ENCODE measurements at regions not wholly inside any gene's neighbourhood (a gene's known extent, or its start where the extent isn't known, plus 50 kb on each side); places are given as distances from the start of the nearest gene placed in this dataset.

GRCh38 chr1:118322331-118322730, 137.3 kb upstream of the SPAG17 start:
- H3K36me3 ChIP-seq (ENCODE audit: insufficient read depth, low read length) = no peaks in the 10 kb centered on the region
- H4K20me1 ChIP-seq (ENCODE audit: insufficient read depth, low read length) = no peaks in the 10 kb centered on the region
- no peak overlapping the region for H3K4me2 ChIP-seq (ENCODE audit: low read length)
- no peak overlapping the region for H3K27ac ChIP-seq (ENCODE audit: low read depth, low read length, poor library complexity, severe bottlenecking)
- no peak overlapping the region for H2AFZ ChIP-seq (ENCODE audit: low read length)
- no peak overlapping the region for H3K4me3 ChIP-seq (ENCODE audit: low read depth, low read length, poor library complexity, severe bottlenecking)
- POLR2A ChIA-PET = no interaction called here
- H3K9me3 ChIP-seq (ENCODE audit: low read length) = no peaks in the 10 kb centered on the region
- H3K79me2 ChIP-seq (ENCODE audit: insufficient read depth, low read depth, low read length) = no peaks in the 10 kb centered on the region
- TF ChIP-seq EZH2phosphoT487 (IDR thresholded peaks at IDR 0.05; ENCODE audit: borderline replicate concordance, low read depth, low read length) = no peak
- no peak for TF ChIP-seq CTCF (conservative IDR thresholded peaks at IDR 0.05; ENCODE audit: low read length)
- no TSS peak for BruUV-seq (replicated peaks)
- H3K9me2 ChIP-seq (ENCODE audit: insufficient read depth, low read length) = no peaks in the 10 kb centered on the region
- intact Hi-C loops (cut with micrococcal nuclease; ENCODE audit: unreplicated experiment) = no loop called here
- DNase-seq (ENCODE audit: low spot score) = no peak
- H3K4me1 ChIP-seq (ENCODE audit: insufficient read depth, low read length, poor library complexity, severe bottlenecking) = no peaks in the 10 kb centered on the region
- CTCF ChIA-PET (ENCODE audit: unreplicated experiment) = no interaction called here

DNA sequence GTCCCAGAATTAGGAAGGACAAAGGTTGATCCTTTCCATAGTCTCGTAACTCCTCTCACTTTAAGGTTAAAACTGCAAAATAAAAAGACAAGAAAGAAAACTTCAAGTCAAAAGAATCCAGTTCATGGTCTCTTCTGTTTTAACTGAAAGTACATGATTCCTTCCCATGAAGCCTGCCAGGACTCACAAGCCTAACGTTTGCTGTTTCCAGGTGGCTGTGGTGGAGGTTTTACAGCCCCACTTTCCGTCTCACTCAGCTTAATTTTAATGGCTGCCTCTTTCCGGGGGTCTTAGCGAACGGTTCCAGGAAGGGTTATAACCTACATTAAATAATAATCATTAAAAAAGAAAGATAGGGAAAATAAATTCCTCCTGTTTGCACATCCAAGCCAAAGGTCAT, 136.8 kb upstream of the SPAG17 start:
- no peak for DNase-seq (ENCODE audit: low spot score)
- ChIA-PET POLR2A (no interaction called here), CTCF (ENCODE audit: unreplicated experiment) (no interaction called here)
- Histone ChIP-seq H2AFZ (ENCODE audit: low read length) (no peak overlapping the region), H3K36me3 (ENCODE audit: insufficient read depth, low read length) (no peaks in the 10 kb centered on the region), H4K20me1 (ENCODE audit: insufficient read depth, low read length) (no peaks in the 10 kb centered on the region), H3K27ac (ENCODE audit: low read depth, low read length, poor library complexity, severe bottlenecking) (no peak overlapping the region), H3K9me3 (ENCODE audit: low read length) (no peaks in the 10 kb centered on the region), H3K4me3 (ENCODE audit: low read depth, low read length, poor library complexity, severe bottlenecking) (no peak overlapping the region), H3K9me2 (ENCODE audit: insufficient read depth, low read length) (no peaks in the 10 kb centered on the region), H3K4me2 (ENCODE audit: low read length) (no peak overlapping the region), H3K79me2 (ENCODE audit: insufficient read depth, low read depth, low read length) (no peaks in the 10 kb centered on the region), H3K4me1 (ENCODE audit: insufficient read depth, low read length, poor library complexity, severe bottlenecking) (no peaks in the 10 kb centered on the region)
- BruUV-seq (replicated peaks) = no TSS peak
- intact Hi-C loops (cut with micrococcal nuclease; ENCODE audit: unreplicated experiment) = no loop called here
- TF ChIP-seq EZH2phosphoT487 (IDR thresholded peaks at IDR 0.05; ENCODE audit: borderline replicate concordance, low read depth, low read length) = no peak

DNA sequence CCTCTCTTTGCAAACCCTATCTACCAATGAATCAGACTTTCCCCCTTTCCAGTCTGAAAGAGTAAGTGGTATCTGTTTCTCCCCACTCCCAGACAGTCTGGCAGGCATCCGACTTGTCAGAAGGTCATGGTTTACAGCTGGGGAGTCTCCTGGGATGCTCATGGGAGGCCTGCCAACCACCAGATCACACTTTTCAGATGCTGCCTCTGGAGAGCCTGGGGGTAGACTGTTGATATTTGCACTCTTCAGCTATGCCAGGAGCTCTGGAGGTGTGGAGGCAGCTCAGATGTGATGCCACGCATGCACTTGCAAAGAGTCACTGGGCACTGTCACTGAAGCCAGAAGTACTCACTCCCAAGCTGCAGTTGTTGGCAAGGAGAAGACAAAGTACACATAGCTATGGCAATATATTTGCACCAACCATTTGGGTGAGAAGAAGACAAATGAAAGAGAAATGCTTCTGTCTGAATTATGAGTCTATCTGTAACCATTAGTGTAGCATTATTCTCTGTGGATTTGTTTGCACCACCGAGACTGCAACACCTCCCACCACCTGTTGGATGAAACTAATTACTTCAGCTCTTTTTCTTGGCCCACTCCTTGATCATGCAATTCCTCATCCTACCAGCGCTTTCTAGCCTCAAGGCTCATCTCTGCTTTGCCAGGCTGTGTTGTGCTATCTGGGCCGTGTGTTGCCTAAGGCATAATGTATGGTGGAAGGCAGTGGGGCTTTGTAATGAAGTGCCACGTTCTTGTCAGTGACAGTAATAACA, 133.0 kb upstream of the SPAG17 start:
- H3K79me2 ChIP-seq (ENCODE audit: insufficient read depth, low read depth, low read length) = no peaks in the 10 kb centered on the region
- intact Hi-C loops (cut with micrococcal nuclease; ENCODE audit: unreplicated experiment) = no loop called here
- POLR2A ChIA-PET = interaction anchor here (0.5 kb wide), 1 partner anchor 482 kb away, joined by 4 read pairs; no protein-coding TSS in a partner anchor
- no peak overlapping the region for H3K27ac ChIP-seq (ENCODE audit: low read depth, low read length, poor library complexity, severe bottlenecking)
- CTCF ChIA-PET (ENCODE audit: unreplicated experiment) = no interaction called here
- no peaks in the 10 kb centered on the region for H3K36me3 ChIP-seq (ENCODE audit: insufficient read depth, low read length)
- H2AFZ ChIP-seq (ENCODE audit: low read length) = no peak overlapping the region
- H3K4me3 ChIP-seq (ENCODE audit: low read depth, low read length, poor library complexity, severe bottlenecking) = no peak overlapping the region
- H3K9me2 ChIP-seq (ENCODE audit: insufficient read depth, low read length) = no peaks in the 10 kb centered on the region
- no TSS peak for BruUV-seq (replicated peaks)
- no peaks in the 10 kb centered on the region for H3K4me1 ChIP-seq (ENCODE audit: insufficient read depth, low read length, poor library complexity, severe bottlenecking)
- no peaks in the 10 kb centered on the region for H4K20me1 ChIP-seq (ENCODE audit: insufficient read depth, low read length)
- no peak overlapping the region for H3K4me2 ChIP-seq (ENCODE audit: low read length)
- DNase-seq (ENCODE audit: low spot score) = no peak
- H3K9me3 ChIP-seq (ENCODE audit: low read length) = no peaks in the 10 kb centered on the region
- TF ChIP-seq CTCF (conservative IDR thresholded peaks at IDR 0.05; ENCODE audit: low read length) (no peak), EZH2phosphoT487 (IDR thresholded peaks at IDR 0.05; ENCODE audit: borderline replicate concordance, low read depth, low read length) (no peak)

All from OCI-LY7 (cell line).